Breast epithelium (tissue), 3 donors: ENCODE measurements at regions not wholly inside any gene's neighbourhood (a gene's known extent, or its start where the extent isn't known, plus 50 kb on each side); places are given as distances from the start of the nearest gene placed in this dataset.

Experiments used
- CTCF ChIP-seq, 3 donors: fragments of 450-650 bp; IDR thresholded peaks; one replicate each; pipeline ENCODE4 v1.5.1; 2016 to 2017; ENCODE audit warnings: antibody characterized with exemption in 3 of 3, mild to moderate bottlenecking in 3 of 3, moderate library complexity in 3 of 3
- POLR2A ChIP-seq: fragments of 450-650 bp; IDR thresholded peaks from one replicate; pipeline ENCODE4 v1.6.1; 2016; ENCODE audit warnings: antibody characterized with exemption, mild to moderate bottlenecking, moderate library complexity
- POLR2AphosphoS5 ChIP-seq, 3 donors: sonication (generic); formaldehyde crosslinking; IDR thresholded peaks; one replicate each; pipeline ENCODE4 v1.6.1; 2017; ENCODE audit warnings: antibody characterized with exemption in 3 of 3

GRCh38 chr6:130602151-130602770 lies 224.9 kb upstream of the SMLR1 start:
- TF ChIP-seq CTCF (IDR thresholded peaks at IDR 0.05): no peak
- no peak for TF ChIP-seq POLR2AphosphoS5 (IDR thresholded peaks at IDR 0.05)
- TF ChIP-seq POLR2A: no peak
